ENCODE measurements at regions not wholly inside any gene's neighbourhood (a gene's known extent, or its start where the extent isn't known, plus 50 kb on each side); places are given as distances from the start of the nearest gene placed in this dataset.

DNA sequence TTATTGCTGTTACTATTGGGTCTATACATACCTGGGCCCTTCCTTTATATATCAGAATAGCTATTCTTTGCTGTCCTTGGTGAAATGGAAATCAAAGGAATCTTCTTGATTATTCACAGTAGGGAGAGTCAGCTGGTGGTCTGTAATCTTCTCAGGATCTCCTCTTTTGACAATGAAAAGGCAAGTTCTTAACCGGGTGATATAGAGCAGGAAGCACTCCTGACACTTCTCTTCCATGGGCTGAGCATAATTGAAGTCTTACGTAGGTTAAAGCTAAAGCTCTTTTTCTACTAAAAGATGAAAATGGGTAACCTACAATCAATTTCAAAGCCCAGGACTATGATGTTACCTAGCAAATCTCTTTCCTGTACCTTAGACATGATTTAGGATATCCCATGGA is 274.9 kb upstream of the LCORL start (continued):
- TF ChIP-seq BMI1 (IDR thresholded peaks at IDR 0.05; ENCODE audit: borderline replicate concordance): no peak
- TF ChIP-seq SMC3 (IDR thresholded peaks at IDR 0.05; ENCODE audit: borderline replicate concordance, low read length): no peak
- no peak for TF ChIP-seq ESRRA (IDR thresholded peaks at IDR 0.05; ENCODE audit: low read length)
- TF ChIP-seq TCF12 (IDR thresholded peaks at IDR 0.05; ENCODE audit: low read depth, low read length): no peak

DNA sequence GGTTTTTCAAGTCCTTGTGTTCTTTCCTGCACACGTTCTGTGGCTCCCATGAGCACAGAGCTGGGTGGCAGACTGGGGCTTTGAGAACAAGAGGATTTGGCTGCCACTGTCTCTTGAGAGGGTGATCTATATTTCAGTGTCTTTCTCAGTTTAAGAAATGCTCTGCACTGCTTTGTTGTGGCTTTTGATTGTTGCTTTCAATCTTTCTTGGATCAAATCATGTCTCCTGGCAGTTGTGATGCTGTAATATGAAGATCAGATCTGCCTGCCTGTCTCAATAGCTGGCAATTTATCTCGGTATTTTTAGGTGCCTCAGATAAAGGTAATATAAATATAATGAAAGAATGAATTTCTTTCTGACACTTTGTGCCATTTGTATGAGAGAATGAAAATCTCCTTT is 273.3 kb upstream of the LCORL start:
- DNase-seq (ENCODE audit: low read depth, low spot score) (no peak), ATAC-seq (no peak), FAIRE-seq (no peak)
- CTCF ChIA-PET: no interaction called here
- Histone ChIP-seq H3K27ac (ENCODE audit: control insufficient read depth, insufficient read depth) (no peak overlapping the region), H3K36me3 (ENCODE audit: control insufficient read depth in 2 of 2, insufficient read depth in 2 of 2, low read length in 1 of 2) (no peaks in the 10 kb centered on the region), H4K20me1 (ENCODE audit: control insufficient read depth, insufficient read depth) (no peaks in the 10 kb centered on the region), H3K4me1 (ENCODE audit: control insufficient read depth, insufficient read depth, low read length) (no peaks in the 10 kb centered on the region), H3K4me3 (no peak overlapping the region), H3K9me3 (replicated peaks; ENCODE audit: control insufficient read depth, insufficient read depth, low read length) (no peaks in the 10 kb centered on the region), H3K79me2 (ENCODE audit: control insufficient read depth, insufficient read depth, low read length) (no peaks in the 10 kb centered on the region), H3K9ac (ENCODE audit: control insufficient read depth, insufficient read depth, low read length) (no peak overlapping the region), H2AFZ (ENCODE audit: control insufficient read depth, low read depth, low read length) (no peak overlapping the region), H3K27me3 (replicated peaks in 1 of 2; ENCODE audit: control insufficient read depth in 2 of 2, insufficient read depth in 2 of 2, low read length in 1 of 2) (no peaks in the 10 kb centered on the region), H3K4me2 (ENCODE audit: control insufficient read depth, insufficient read depth) (no peak overlapping the region)
- in situ Hi-C loops (cut with MboI) (no loop called here), intact Hi-C loops (cut with micrococcal nuclease; ENCODE audit: unreplicated experiment) (no loop called here)
- BruUV-seq (replicated peaks): no TSS peak
- RAD21 ChIA-PET (ENCODE audit: unreplicated experiment): no interaction called here
- no peak for TF ChIP-seq MYC (IDR thresholded peaks at IDR 0.05; ENCODE audit: insufficient read depth, insufficient read length, insufficient replicate concordance, low read length, severe bottlenecking)
- no peak for TF ChIP-seq ZSCAN29 (IDR thresholded peaks at IDR 0.05)
- no peak for TF ChIP-seq KDM1A (IDR thresholded peaks at IDR 0.05; ENCODE audit: borderline replicate concordance)
- TF ChIP-seq CHD4 (IDR thresholded peaks at IDR 0.05): no peak
- TF ChIP-seq E2F8 (IDR thresholded peaks at IDR 0.05; ENCODE audit: low read depth, partially characterized antibody): no peak
- TF ChIP-seq IRF5 (IDR thresholded peaks at IDR 0.05; ENCODE audit: borderline replicate concordance): no peak
- TF ChIP-seq USF2 (IDR thresholded peaks at IDR 0.05; ENCODE audit: borderline replicate concordance, low read depth, low read length): no peak
- no peak for TF ChIP-seq MEF2B (IDR thresholded peaks at IDR 0.05; ENCODE audit: partially characterized antibody, poor library complexity, severe bottlenecking)
- no peak for TF ChIP-seq DPF2 (IDR thresholded peaks at IDR 0.05)
- TF ChIP-seq TCF12 (IDR thresholded peaks at IDR 0.05; ENCODE audit: low read depth, low read length): no peak
- TF ChIP-seq RFX5 (IDR thresholded peaks at IDR 0.05; ENCODE audit: low read depth, low read length): no peak
- TF ChIP-seq, protein P1, sequence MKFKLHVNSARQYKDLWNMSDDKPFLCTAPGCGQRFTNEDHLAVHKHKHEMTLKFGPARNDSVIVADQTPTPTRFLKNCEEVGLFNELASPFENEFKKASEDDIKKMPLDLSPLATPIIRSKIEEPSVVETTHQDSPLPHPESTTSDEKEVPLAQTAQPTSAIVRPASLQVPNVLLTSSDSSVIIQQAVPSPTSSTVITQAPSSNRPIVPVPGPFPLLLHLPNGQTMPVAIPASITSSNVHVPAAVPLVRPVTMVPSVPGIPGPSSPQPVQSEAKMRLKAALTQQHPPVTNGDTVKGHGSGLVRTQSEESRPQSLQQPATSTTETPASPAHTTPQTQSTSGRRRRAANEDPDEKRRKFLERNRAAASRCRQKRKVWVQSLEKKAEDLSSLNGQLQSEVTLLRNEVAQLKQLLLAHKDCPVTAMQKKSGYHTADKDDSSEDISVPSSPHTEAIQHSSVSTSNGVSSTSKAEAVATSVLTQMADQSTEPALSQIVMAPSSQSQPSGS (IDR thresholded peaks at IDR 0.05; ENCODE audit: low read length): no peak
- 0% methylated on average over 2 of the region's 2 CpGs for WGBS (ENCODE audit: insufficient coverage, insufficient replicate concordance, low lambda C conversion rate, missing lambda C conversion rate)
- POLR2A ChIA-PET: no interaction called here
- SMC1A ChIA-PET (ENCODE audit: uncharacterized antibody, unreplicated experiment): no interaction called here

Measured in GM12878 (cell line).